ENCODE measurements at regions not wholly inside any gene's neighbourhood (a gene's known extent, or its start where the extent isn't known, plus 50 kb on each side); places are given as distances from the start of the nearest gene placed in this dataset.

- in situ Hi-C loops (cut with MboI; ENCODE audit: low sequenced_read_pairs in 4 of 4), result no loop called here
- Histone ChIP-seq H3K36me3 (no peaks in the 10 kb centered on the region), H3K4me1 (no peaks in the 10 kb centered on the region), H3K4me3 (no peak overlapping the region), H3K9me3 (no peaks in the 10 kb centered on the region), H3K27ac (no peak overlapping the region), H3K27me3 (peaks cover 0 to 5% (median 5%) of the 10 kb centered on the region in 3 donors)
- no peak for DNase-seq
- intact Hi-C loops (cut with DNase I; ENCODE audit: low total_unique reads), result no loop called here
- ATAC-seq, result no peak
- TF ChIP-seq POLR2A (IDR thresholded peaks at IDR 0.05) (no peak), CTCF (IDR thresholded peaks at IDR 0.05 in 4 of 5, conservative IDR thresholded peaks at IDR 0.05 in 1 of 5) (no peak)
Measured at GRCh38 chr3:71903112-71903495, 118.2 kb upstream of the PROK2 start.

- Histone ChIP-seq H3K4me3 (no peak overlapping the region), H3K27me3 (no peaks in the 10 kb centered on the region), H3K9me3 (no peaks in the 10 kb centered on the region), H3K27ac (no peak overlapping the region), H3K36me3 (no peaks in the 10 kb centered on the region), H3K4me1 (no peaks in the 10 kb centered on the region)
- intact Hi-C loops (cut with DNase I; ENCODE audit: low total_unique reads), result no loop called here
- ATAC-seq (no peak), DNase-seq (no peak)
- TF ChIP-seq CTCF (IDR thresholded peaks at IDR 0.05 in 4 of 5, conservative IDR thresholded peaks at IDR 0.05 in 1 of 5) (no peak), POLR2A (IDR thresholded peaks at IDR 0.05) (no peak)
- in situ Hi-C loops (cut with MboI; ENCODE audit: low sequenced_read_pairs in 4 of 4), result no loop called here
Measured at GRCh38 chr3:71902258-71903111, 117.5 kb upstream of the PROK2 start.

GRCh38 chr3:71901645-71902044, 116.7 kb upstream of the PROK2 start:
- H3K4me1 ChIP-seq, result no peaks in the 10 kb centered on the region
- ATAC-seq (no peak), DNase-seq (no peak)
- H3K36me3 ChIP-seq, result no peaks in the 10 kb centered on the region
- intact Hi-C loops (cut with DNase I; ENCODE audit: low total_unique reads) (no loop called here), in situ Hi-C loops (cut with MboI; ENCODE audit: low sequenced_read_pairs in 4 of 4) (no loop called here)
- no peak overlapping the region for H3K4me3 ChIP-seq
- H3K27ac ChIP-seq, result no peak overlapping the region
- TF ChIP-seq POLR2A (IDR thresholded peaks at IDR 0.05), result no peak
- H3K9me3 ChIP-seq, result no peaks in the 10 kb centered on the region
- no peaks in the 10 kb centered on the region for H3K27me3 ChIP-seq

GRCh38 chr3:71900057-71900456, 115.1 kb upstream of the PROK2 start:
- H3K9me3 ChIP-seq, result no peaks in the 10 kb centered on the region
- no peaks in the 10 kb centered on the region for H3K36me3 ChIP-seq
- DNase-seq (no peak), ATAC-seq (no peak)
- H3K27me3 ChIP-seq, result no peaks in the 10 kb centered on the region
- H3K4me3 ChIP-seq, result no peak overlapping the region
- intact Hi-C loops (cut with DNase I; ENCODE audit: low total_unique reads), result no loop called here
- no peak overlapping the region for H3K27ac ChIP-seq
- H3K4me1 ChIP-seq, result no peaks in the 10 kb centered on the region
- no peak for TF ChIP-seq CTCF (IDR thresholded peaks at IDR 0.05 in 4 of 5, conservative IDR thresholded peaks at IDR 0.05 in 1 of 5)
- no peak for TF ChIP-seq POLR2A (IDR thresholded peaks at IDR 0.05)
- in situ Hi-C loops (cut with MboI; ENCODE audit: low sequenced_read_pairs in 4 of 4), result no loop called here

- intact Hi-C loops (cut with DNase I; ENCODE audit: low total_unique reads) (no loop called here), in situ Hi-C loops (cut with MboI; ENCODE audit: low sequenced_read_pairs in 4 of 4) (loop anchor here in 2 of 4 donors (25.0 kb wide), 1 partner anchor 1191 kb away; no protein-coding TSS in a partner anchor)
- H3K36me3 ChIP-seq, result no peaks in the 10 kb centered on the region
- no peak for DNase-seq
- no peak overlapping the region for H3K27ac ChIP-seq
- no peak overlapping the region for H3K4me3 ChIP-seq
- no peaks in the 10 kb centered on the region for H3K4me1 ChIP-seq
- TF ChIP-seq CTCF (IDR thresholded peaks at IDR 0.05 in 4 of 5, conservative IDR thresholded peaks at IDR 0.05 in 1 of 5), result no peak
- TF ChIP-seq POLR2A (IDR thresholded peaks at IDR 0.05), result no peak
- H3K27me3 ChIP-seq, result no peaks in the 10 kb centered on the region
- no peaks in the 10 kb centered on the region for H3K9me3 ChIP-seq
- no peak for ATAC-seq
Measured at GRCh38 chr3:71896751-71897150, 111.8 kb upstream of the PROK2 start.

All from gastrocnemius medialis (tissue), 4 donors.